ENCODE measurements at regions not wholly inside any gene's neighbourhood (a gene's known extent, or its start where the extent isn't known, plus 50 kb on each side); places are given as distances from the start of the nearest gene placed in this dataset.
A peak's percentile ranks its signal among the peaks of the same experiment; 100 is the strongest.

- Histone ChIP-seq H3K27me3 (no peaks in the 10 kb centered on the region), H3K27ac (peak overlapping the region in 1 of 2 donors; percentile 59), H3K9me3 (no peaks in the 10 kb centered on the region), H3K4me1 (peaks cover 0 to 49% of the 10 kb centered on the region in 2 donors), H3K36me3 (peaks cover 5% of the 10 kb centered on the region), H3K4me3 (no peak overlapping the region)
- TF ChIP-seq, protein P1, sequence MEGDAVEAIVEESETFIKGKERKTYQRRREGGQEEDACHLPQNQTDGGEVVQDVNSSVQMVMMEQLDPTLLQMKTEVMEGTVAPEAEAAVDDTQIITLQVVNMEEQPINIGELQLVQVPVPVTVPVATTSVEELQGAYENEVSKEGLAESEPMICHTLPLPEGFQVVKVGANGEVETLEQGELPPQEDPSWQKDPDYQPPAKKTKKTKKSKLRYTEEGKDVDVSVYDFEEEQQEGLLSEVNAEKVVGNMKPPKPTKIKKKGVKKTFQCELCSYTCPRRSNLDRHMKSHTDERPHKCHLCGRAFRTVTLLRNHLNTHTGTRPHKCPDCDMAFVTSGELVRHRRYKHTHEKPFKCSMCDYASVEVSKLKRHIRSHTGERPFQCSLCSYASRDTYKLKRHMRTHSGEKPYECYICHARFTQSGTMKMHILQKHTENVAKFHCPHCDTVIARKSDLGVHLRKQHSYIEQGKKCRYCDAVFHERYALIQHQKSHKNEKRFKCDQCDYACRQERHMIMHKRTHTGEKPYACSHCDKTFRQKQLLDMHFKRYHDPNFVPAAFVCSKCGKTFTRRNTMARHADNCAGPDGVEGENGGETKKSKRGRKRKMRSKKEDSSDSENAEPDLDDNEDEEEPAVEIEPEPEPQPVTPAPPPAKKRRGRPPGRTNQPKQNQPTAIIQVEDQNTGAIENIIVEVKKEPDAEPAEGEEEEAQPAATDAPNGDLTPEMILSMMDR (IDR thresholded peaks at IDR 0.05), result peak in 1 of 2 donors; percentile 7
- DNase-seq (ENCODE audit: low spot score), result no peak
These were observed 120.4 kb downstream of the SIPA1L2 start for GRCh38 chr1:232509570-232509969.

DNA sequence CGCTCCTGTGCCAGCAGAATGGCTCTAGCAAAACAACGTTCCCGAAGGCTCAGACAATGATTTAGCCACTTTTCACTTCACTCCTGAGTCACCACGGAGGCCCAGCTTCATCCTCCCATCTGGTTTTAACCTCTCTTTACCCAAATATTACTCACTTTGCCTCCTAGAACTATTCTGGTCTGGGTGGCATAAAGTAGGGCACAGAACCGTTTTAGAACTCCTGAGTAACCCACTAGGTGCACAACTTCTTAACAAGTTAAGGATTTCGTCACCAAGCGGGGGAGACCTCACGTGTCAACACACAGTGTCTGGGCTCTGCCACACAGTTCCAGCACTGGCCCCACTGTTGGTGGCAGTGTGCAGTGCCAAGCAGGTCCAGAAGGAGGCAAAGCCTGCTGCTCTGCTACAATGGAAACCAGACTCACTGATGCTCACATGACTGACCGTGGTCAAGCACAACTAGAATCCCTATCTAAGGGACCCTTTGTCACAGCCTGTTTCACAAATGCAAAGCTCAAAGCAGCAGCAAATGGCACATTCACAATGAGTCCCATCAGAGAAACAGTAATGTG is 121.7 kb downstream of the SIPA1L2 start:
- Histone ChIP-seq H3K36me3 (no peaks in the 10 kb centered on the region), H3K27ac (peak overlapping the region in 1 of 2 donors; percentile 59), H3K9me3 (no peaks in the 10 kb centered on the region), H3K4me3 (no peak overlapping the region), H3K4me1 (peaks cover 0 to 42% of the 10 kb centered on the region in 2 donors), H3K27me3 (no peaks in the 10 kb centered on the region)
- DNase-seq (ENCODE audit: low spot score), result no peak
- TF ChIP-seq, protein P1 (IDR thresholded peaks at IDR 0.05), result peak in 1 of 2 donors; percentile 40

DNA sequence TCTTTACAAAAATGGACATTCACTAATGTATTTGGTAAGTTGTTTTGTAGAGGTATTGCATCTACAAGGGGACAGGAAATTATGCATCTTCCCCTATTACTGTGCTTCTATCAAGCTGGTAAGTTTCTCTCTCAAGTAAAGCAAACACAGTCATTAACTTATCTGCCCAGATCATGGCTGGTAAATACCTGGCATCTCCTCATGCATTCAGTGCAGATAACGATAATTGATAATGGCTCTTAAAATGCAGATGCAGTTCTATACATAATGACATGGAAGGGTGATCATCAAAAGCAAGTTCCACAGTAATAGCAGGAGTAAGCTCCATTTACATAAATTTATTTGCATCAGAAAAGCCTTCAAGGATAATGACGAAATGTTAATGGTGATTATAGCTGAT is 122.4 kb downstream of the SIPA1L2 start:
- no peak for DNase-seq (ENCODE audit: low spot score)
- no peaks in the 10 kb centered on the region for H3K27me3 ChIP-seq
- H3K4me3 ChIP-seq, result no peak overlapping the region
- H3K4me1 ChIP-seq, result peaks cover 0 to 40% of the 10 kb centered on the region in 2 donors
- TF ChIP-seq, protein P1 (IDR thresholded peaks at IDR 0.05), result no peak
- H3K27ac ChIP-seq, result peak overlapping the region in 1 of 2 donors; percentile 59
- H3K9me3 ChIP-seq, result no peaks in the 10 kb centered on the region
- H3K36me3 ChIP-seq, result no peaks in the 10 kb centered on the region

DNA sequence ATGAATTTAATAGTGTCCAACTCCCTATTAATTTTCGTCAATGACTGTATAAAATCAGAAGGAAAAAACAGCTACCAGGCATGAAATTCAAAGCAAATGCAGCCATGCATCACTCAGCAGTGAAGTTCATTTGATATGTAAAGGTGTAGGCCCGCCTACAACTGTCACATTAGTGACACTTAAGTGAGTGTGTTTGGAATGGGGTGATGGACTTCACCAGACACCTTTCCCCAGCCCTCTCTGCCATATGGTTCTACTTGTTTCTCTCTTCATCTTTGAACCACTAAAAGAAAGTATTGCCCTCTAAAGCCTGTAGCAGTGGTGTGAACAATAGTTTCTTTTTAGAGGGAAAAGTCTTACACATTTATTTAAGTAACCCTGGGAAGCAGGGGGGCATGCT is 124.0 kb downstream of the SIPA1L2 start:
- Histone ChIP-seq H3K27me3 (no peaks in the 10 kb centered on the region), H3K27ac (no peak overlapping the region), H3K4me3 (no peak overlapping the region), H3K9me3 (no peaks in the 10 kb centered on the region), H3K36me3 (no peaks in the 10 kb centered on the region), H3K4me1 (peaks cover 0 to 45% of the 10 kb centered on the region in 2 donors)
- TF ChIP-seq, protein P1 (IDR thresholded peaks at IDR 0.05), result no peak
- no peak for DNase-seq (ENCODE audit: low spot score)

GRCh38 chr1:232504651-232505050 is 125.3 kb downstream of the SIPA1L2 start:
- no peak for DNase-seq (ENCODE audit: low spot score)
- Histone ChIP-seq H3K4me3 (no peak overlapping the region), H3K27ac (no peak overlapping the region), H3K9me3 (no peaks in the 10 kb centered on the region), H3K36me3 (no peaks in the 10 kb centered on the region), H3K4me1 (peaks cover 0 to 37% of the 10 kb centered on the region in 2 donors), H3K27me3 (no peaks in the 10 kb centered on the region)
- TF ChIP-seq, protein P1 (IDR thresholded peaks at IDR 0.05), result no peak

DNA sequence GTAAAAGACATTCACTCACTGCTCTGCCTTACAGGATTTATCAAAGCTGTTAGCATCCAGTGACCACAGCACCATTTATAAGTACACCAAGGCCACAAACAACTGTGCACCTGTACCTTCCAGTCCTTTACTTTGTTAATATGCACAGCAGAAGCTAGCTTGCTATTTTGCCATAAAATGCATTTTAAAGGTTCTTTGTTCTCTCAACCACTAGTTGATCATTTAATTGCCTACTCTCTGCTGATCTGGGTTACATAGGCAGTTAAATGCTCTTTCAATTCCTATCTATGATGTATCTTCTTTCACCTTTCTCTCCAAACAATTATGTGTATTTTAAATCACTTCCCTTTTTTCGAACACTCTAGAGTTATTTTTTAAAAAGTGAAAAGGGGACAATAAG is 126.4 kb downstream of the SIPA1L2 start:
- no peak for DNase-seq (ENCODE audit: low spot score)
- H3K9me3 ChIP-seq, result no peaks in the 10 kb centered on the region
- no peaks in the 10 kb centered on the region for H3K36me3 ChIP-seq
- TF ChIP-seq, protein P1 (IDR thresholded peaks at IDR 0.05), result no peak
- H3K4me3 ChIP-seq, result no peak overlapping the region
- no peak overlapping the region for H3K27ac ChIP-seq
- peaks cover 0 to 35% of the 10 kb centered on the region in 2 donors for H3K4me1 ChIP-seq
- no peaks in the 10 kb centered on the region for H3K27me3 ChIP-seq

All from right atrium auricular region (tissue), 2 donors.